Heart right ventricle (tissue), 16 donors: ENCODE measurements at regions not wholly inside any gene's neighbourhood (a gene's known extent, or its start where the extent isn't known, plus 50 kb on each side); places are given as distances from the start of the nearest gene placed in this dataset.

ENCODE experiments used
- ATAC-seq, 8 donors: fragments of 200-7000 bp; cut with Tn5 transposase; one replicate each; pipeline ENCODE4 v1.9.1; 2020; ENCODE audit warnings: mild to moderate bottlenecking in 8 of 8, moderate library complexity in 8 of 8, moderate number of reproducible peaks in 1 of 8
- DNase-seq, 2 donors: peaks; one replicate each; pipeline ENCODE4 v3.0.0-alpha.2; 2020
- H3K27ac ChIP-seq, 10 donors: fragments of 200-600 bp; sonication (generic) in 2 of 10; one replicate each; pipeline versions ENCODE4 v1.5.0 to v1.8.0; 2020 to 2022; ENCODE audit warnings: mild to moderate bottlenecking in 3 of 10
- H3K27me3 ChIP-seq, 7 donors: fragments of 200-600 bp; one replicate each; pipeline ENCODE4 v1.8.0; 2021 to 2022; ENCODE audit warnings: mild to moderate bottlenecking in 2 of 7
- H3K36me3 ChIP-seq, 9 donors: fragments of 200-600 bp; sonication (generic) in 1 of 9; one replicate each; pipeline versions ENCODE4 v1.5.0 to v1.8.0; 2020 to 2022; ENCODE audit warnings: mild to moderate bottlenecking in 2 of 9
- H3K4me1 ChIP-seq, 9 donors: fragments of 200-600 bp; sonication (generic) in 1 of 9; one replicate each; pipeline versions ENCODE4 v1.5.0 to v1.8.0; 2020 to 2022; ENCODE audit warnings: mild to moderate bottlenecking in 4 of 9
- H3K4me3 ChIP-seq, 10 donors: fragments of 200-600 bp; sonication (generic) in 2 of 10; one replicate each; pipeline versions ENCODE4 v1.5.0 to v1.8.0; 2020 to 2022; ENCODE audit warnings: mild to moderate bottlenecking in 7 of 10, moderate library complexity in 2 of 10
- H3K9me3 ChIP-seq, 11 donors: fragments of 200-600 bp in 10 of 11; sonication (generic) in 2 of 11; one replicate each; pipeline versions ENCODE4 v1.5.0 to v1.8.0; 2013 to 2022; ENCODE audit warnings: mild to moderate bottlenecking in 2 of 11, control low read depth in 1 of 11, moderate library complexity in 1 of 11
- CTCF ChIP-seq, 9 donors: fragments of 200-600 bp; sonication (generic) in 2 of 9; IDR thresholded peaks; one replicate each; pipeline versions ENCODE4 v1.5.0 to v1.8.0; 2021 to 2022; ENCODE audit warnings: antibody characterized with exemption in 9 of 9, mild to moderate bottlenecking in 5 of 9, moderate library complexity in 1 of 9
- WGBS, 2 donors: extraction: QIAGEN DNeasy Blood & Tissue Kit; methylation state at CpG; one replicate each; pipeline ENCODE4 v1.1.7; 2013; ENCODE audit warnings: inconsistent platforms in 1 of 2; 5-methylcytosine and 5-hydroxymethylcytosine counted together
- intact Hi-C, 10 donors: fragments of 100-400 bp; cut with DNase I; formaldehyde crosslinking; loops; one replicate each; pipeline versions ENCODE4 v1.11.1 to v1.14.2; 2022
- donor health status: Arrhythmogenic right ventricular cardiomyopathy.
- donor health status: ischemic (EF 13 %, LVEDD 7.1; RV severe dilation, severe dysfunction).
- donor health status: healthy with polysubstance abuse.
- donor health status: DM: no; HTN: yes; CAD: no.
- donor health status: DM: no; HTN: no; CAD: no.
- donor health status: ischemic (EF 25% LVEDD 6.9; RV normal size, moderate dysfunction).
- donor health status: ischemic (EF 25% LVEDD 5.7; RV mildly dilated, moderate dysfunction).
- donor health status: healthy.
- donor health status: DM: yes; HTN: yes; CAD: no.
- donor health status: Ischemic cardiomyopathy.
- donor health status: ischemic (EF 35%, LVEDD 5.7; RV mildly dilated, moderate dysfunction).
- donor health status: nonischemic (EF 11% LVEDD 7.7; RV severe dilation, severe dysfunction).
- donor health status: DM: yes; HTN: yes; CAD: no.
- donor health status: PGD.
- donor health status: ischemic (EF 29% LVEDD 5.4; RV normal size, mild dysfunction).
- donor health status: nonischemic (EF 23%, LVEDD 6.1; RV moderate dilation, normal function).

- H3K27me3 ChIP-seq = no peaks in the 10 kb centered on the region
- no peak for TF ChIP-seq CTCF (IDR thresholded peaks at IDR 0.05)
- WGBS, 2 donors = 92 to 96% methylated on average over 8 of the region's 8 CpGs
- no peaks in the 10 kb centered on the region for H3K36me3 ChIP-seq
- H3K4me3 ChIP-seq = no peak overlapping the region
- no peak for ATAC-seq
- no peaks in the 10 kb centered on the region for H3K4me1 ChIP-seq
- DNase-seq = no peak
- H3K27ac ChIP-seq = no peak overlapping the region
- intact Hi-C loops = no loop called here
- H3K9me3 ChIP-seq = no peaks in the 10 kb centered on the region
Observed at GRCh38 chrX:6924443-6925077, 223.0 kb upstream of the STS start.

GRCh38 chrX:6917666-6918065 lies 229.8 kb upstream of the STS start:
- H3K27me3 ChIP-seq = no peaks in the 10 kb centered on the region
- DNase-seq (no peak), ATAC-seq (no peak)
- no peak for TF ChIP-seq CTCF (IDR thresholded peaks at IDR 0.05)
- 78 to 85% methylated on average over 6 of the region's 6 CpGs for WGBS, 2 donors
- no peaks in the 10 kb centered on the region for H3K36me3 ChIP-seq
- no peak overlapping the region for H3K4me3 ChIP-seq
- H3K9me3 ChIP-seq = no peaks in the 10 kb centered on the region
- no peak overlapping the region for H3K27ac ChIP-seq
- H3K4me1 ChIP-seq = no peaks in the 10 kb centered on the region
- intact Hi-C loops = no loop called here

- intact Hi-C loops = no loop called here
- H3K4me1 ChIP-seq = no peaks in the 10 kb centered on the region
- H3K36me3 ChIP-seq = no peaks in the 10 kb centered on the region
- H3K27me3 ChIP-seq = no peaks in the 10 kb centered on the region
- peaks cover 0 to 7% (median 0%) of the 10 kb centered on the region in 11 donors for H3K9me3 ChIP-seq
- no peak for ATAC-seq
- H3K27ac ChIP-seq = no peak overlapping the region
- no peak for DNase-seq
- TF ChIP-seq CTCF (IDR thresholded peaks at IDR 0.05) = no peak
- H3K4me3 ChIP-seq = no peak overlapping the region
Observed at GRCh38 chrX:6910218-6910617, 237.3 kb upstream of the STS start.

- H3K27ac ChIP-seq = no peak overlapping the region
- no peak for DNase-seq
- H3K4me3 ChIP-seq = no peak overlapping the region
- 86 to 89% methylated on average over 3 of the region's 3 CpGs for WGBS, 2 donors
- no peaks in the 10 kb centered on the region for H3K27me3 ChIP-seq
- ATAC-seq = no peak
- intact Hi-C loops = no loop called here
- H3K9me3 ChIP-seq = peaks cover 0 to 7% (median 0%) of the 10 kb centered on the region in 11 donors
- H3K36me3 ChIP-seq = no peaks in the 10 kb centered on the region
- no peaks in the 10 kb centered on the region for H3K4me1 ChIP-seq
- TF ChIP-seq CTCF (IDR thresholded peaks at IDR 0.05) = no peak
Observed at GRCh38 chrX:6909396-6909795, 238.1 kb upstream of the STS start.
